ENCODE measurements at regions not wholly inside any gene's neighbourhood (a gene's known extent, or its start where the extent isn't known, plus 50 kb on each side); places are given as distances from the start of the nearest gene placed in this dataset.
"Not testable (repeated sequence)": the region's sequence is repeated elsewhere in the genome, so short reads cannot be mapped to it uniquely, and the experiment has no call there.

DNA sequence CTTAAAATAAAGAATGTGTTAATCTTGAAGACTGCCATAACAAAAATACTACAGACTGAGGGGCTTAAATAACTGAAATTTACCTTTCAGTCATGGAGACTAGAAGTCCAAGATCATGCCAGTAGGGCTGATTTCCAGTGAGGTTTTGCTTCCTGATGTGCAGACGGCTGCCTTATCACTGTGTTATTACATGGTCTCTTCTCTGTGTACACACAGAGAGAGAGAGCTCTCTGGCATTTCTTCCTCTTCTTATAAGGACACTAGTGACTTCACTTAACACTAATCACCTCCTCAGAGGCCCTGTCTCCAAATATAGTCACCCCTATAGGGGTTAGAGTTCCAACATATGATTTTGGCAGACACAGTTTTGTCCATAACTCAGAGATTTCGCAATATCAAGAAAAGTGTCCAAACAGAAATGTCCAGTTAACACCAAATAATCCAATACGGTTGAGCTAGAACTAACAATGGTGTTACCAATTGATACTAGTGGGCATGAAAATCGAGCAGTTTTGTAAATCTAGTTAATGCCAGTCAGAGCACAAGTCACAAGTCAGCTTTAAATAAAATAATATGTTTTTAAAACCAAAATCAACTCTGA is 399.8 kb downstream of the ADCYAP1 start:
- DNase-seq, result no peak

DNA sequence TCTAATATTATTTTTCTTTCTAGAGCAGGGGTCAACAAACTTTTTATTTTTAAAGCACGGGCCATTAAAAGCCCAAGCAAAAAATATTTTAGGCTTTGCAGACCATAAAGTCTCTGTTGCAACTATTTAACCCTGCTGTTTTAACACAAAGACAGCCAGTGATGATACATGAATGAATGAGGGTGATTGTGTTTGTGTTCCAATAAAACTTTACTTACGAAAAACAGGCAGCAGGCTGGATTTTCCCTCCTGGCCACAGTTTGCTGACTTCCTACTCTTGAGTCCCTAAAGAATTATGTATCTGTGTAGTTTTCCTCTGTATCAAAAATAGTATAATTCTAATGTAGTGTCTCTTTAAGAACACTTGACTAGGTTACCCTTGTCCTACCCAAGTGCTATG is 402.0 kb downstream of the ADCYAP1 start:
- no peak for DNase-seq

DNA sequence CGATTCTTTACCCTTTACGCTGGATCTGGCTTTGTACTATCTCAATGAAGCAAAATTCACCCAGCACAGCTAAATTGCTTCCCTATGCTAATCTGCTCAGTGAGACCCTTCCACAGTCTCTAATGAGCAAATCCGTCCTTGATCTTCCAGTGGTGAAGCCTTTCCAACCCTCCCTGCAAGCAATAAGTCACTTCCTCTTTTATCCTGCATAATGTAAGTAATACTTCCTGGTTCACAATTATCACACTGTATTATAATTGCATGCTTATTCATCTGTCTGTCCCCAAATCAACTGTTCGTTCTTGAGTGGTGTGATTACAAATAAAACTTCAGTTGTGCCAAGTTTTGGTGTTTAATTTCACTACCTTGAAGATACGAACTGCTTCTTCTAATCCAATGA is 404.0 kb downstream of the ADCYAP1 start:
- DNase-seq, result no peak

DNA sequence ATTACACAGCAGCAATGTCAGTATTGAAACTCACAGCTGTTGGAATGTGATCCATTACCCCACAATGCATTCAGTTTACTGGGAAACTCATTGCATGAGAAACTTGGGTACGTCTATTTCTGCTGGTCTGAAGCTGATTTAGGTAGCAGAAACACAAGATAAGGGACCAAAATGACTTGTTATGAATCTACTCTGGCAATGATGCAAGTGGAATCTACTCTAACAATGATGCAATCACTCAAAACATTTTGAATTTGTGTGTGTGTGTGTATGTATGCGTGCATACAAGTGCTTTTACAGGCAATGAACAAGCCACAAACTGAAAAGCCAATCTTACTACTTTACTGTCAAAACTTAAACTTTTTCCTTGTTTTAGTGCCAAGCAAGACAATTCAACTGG is 406.7 kb downstream of the ADCYAP1 start:
- no peak for DNase-seq

DNA sequence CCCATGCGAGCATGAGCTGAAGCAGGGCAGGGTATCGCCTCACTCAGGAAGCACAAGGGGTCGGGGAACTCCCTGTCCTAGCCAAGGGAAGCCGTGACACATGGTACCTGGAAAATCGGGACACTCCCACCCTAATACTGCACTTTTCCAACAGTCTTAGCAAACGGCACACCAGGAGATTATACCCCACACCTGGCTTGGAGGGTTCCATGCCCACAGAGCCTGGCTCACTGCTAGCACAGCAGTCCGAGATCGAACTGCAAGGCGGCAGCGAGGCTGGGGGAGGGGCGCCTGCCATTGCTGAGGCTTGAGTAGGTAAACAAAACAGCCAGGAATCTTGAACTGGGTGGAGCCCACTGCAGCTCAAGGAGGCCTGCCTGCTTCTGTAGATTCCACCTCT is 430.7 kb downstream of the ADCYAP1 start:
- DNase-seq, result not testable (repeated sequence)

DNA sequence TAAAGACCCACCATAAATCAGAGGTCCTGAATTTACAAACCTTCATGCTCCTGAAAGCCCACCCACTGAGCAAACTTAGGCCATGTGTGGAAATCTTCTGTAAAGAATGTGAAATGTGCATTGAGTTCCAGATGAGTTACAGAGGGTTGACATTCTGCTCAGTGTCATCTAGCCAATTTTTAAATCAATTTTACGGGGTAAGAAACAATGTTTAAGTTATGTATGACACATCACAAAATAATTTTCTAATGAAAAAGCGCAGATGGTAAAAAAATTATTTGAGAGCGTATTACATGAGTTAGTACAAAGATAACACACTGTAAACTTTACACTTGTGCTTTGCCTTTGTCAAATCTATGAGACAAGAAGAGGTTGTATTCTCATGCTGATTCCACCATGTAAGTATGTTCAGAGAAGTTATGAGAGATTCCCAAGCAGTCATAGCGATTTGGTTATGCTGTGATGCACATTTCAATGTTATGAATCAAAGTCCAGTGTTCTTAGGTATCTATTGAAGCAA is 446.3 kb downstream of the ADCYAP1 start:
- DNase-seq, result no peak

DNA sequence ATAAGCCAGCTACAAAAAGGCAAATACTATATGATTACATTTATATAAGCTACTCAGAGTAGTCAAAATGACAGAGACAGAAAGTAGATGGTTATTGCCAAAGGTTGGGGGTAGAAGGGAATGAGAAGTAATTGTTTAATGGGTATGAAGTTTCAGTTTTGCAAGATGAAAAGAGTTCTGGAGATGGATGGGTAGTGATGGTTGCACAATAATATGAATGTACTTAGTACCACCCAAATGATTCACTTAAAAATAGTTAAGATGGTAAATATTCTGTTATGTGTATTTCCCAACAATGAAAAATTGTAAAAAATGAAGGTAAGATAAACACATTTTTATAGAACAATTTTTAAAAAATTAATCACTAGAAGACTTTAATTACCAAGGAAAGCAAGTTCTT is 448.4 kb downstream of the ADCYAP1 start:
- no peak for DNase-seq

DNA sequence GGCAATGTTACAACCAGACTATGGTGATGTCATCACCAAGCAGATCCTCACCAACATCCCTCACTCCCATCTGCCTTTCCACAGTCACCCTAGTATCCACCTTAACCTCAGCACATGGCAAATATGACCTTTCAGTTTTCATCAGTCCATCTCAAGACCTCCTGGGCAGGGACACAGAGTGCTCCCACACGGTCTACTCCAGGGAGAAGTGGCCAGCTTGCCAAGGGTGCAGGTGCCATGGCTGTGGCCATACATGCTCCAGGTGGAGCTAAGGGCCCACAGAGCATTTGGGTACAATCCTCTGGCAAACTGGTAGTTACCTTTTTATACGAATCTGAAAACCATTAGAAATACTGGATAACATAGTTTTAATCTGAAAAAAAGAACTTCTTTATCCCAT is 453.1 kb downstream of the ADCYAP1 start:
- no peak for DNase-seq

DNA sequence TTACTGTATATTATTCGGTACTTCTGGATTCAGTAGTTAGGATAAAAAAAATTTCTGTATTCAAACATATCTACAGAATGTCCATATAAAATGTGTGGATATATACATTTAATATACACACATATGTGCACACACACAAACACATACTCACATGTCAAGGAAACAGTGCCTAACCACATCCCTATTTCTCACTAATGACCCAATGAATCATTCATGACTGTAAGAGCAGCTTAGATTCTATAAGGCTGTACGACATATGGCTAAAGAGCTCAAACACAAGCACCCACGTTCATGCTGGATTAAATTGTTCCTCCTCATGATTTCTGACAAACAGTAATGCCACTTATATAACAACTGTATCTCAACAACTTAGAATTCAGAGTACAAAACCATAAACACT is 457.3 kb downstream of the ADCYAP1 start:
- DNase-seq, result no peak

DNA sequence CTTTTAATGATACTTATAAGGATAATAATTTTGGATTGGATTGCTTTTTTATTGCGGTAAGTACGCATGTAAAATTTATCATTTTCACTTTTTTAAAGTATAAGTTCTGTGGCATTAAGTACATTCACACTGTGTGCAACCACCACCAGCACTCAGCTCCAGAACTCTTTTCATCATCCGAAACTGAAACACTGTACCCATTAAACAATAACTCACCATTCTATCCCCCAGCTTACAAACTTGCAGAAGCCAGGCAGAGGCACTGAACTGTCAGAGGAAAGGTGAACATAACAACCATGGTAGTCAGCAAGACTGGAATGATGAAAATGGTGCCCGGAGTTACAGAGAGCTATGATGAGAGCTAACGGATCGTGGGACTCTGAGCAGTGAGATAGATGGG is 465.9 kb downstream of the ADCYAP1 start:
- no peak for DNase-seq

DNA sequence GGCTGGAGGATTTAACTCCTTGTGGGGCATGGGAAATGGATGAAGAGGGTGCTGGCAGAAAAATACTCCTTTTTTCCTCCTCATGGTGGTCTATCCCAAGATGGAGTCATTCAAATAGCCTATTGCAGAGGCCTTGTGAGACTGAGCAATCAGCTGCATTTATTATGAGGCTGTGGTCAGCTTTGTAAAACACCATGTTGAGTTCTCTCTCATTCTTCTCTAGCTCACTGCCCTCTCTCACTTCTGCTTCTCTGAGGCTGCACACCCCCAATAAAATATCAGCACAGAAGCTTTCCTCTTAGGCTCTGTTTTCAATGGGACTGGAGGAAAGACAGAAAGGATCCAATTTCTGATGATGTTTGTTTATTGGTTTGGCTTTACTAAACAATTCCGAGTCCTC is 467.1 kb downstream of the ADCYAP1 start:
- no peak for DNase-seq

DNA sequence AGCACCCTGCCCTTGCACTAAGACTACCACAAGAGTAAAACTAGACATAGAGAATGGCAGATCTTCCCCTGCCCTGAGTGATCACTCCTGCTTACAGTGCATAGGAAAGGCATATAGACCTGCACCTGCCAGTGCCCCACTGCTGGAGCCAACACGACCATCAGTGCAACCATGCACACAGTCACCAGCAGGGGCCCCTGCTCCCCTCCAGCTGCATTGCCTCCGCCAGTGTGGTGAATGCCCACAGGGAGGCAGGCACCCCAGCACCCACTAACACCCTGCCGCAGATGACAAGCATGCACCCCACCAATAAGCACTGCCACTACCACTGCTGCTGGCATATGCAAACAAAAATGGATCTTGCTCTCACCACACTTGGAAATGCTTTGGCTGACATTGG is 478.8 kb downstream of the ADCYAP1 start:
- no peak for DNase-seq

DNA sequence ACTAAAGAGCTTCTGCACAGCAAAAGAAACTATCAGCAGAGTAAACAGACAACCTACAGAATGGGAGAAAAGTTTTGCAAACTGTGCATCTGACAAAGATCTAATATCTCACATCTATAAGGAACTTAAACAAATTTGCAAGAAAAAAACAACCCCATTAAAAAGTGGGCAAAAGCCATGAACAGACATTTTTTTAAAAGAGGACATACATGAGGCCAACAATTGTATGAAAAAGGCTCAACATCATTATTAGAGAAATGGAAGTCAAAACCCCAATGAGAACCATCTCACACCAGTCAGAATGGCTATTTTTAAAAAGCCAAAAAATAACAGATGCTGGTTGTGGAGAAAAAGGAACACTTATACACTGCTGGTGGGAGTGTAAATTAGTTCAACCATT is 483.8 kb downstream of the ADCYAP1 start:
- DNase-seq, result not testable (repeated sequence)

DNA sequence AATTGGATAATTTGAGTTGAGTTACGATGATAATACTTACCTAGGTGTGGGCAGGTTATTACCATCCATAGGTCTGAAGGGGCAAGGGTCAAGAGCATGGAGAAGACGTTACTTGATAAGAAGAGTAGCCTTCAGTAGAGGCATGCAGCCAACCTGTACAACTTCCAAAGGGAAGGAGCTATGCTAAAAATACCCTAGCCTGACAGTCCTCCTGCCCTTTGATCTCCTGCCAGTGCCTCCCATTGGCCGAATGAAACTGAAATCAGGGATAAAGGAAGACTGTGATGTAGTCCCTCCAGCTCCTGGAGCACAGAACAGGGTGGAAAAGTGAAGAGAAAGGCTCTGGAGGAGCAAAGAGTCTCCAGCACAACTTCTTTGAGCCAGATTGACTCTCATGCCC is 487.4 kb downstream of the ADCYAP1 start:
- no peak for DNase-seq

DNA sequence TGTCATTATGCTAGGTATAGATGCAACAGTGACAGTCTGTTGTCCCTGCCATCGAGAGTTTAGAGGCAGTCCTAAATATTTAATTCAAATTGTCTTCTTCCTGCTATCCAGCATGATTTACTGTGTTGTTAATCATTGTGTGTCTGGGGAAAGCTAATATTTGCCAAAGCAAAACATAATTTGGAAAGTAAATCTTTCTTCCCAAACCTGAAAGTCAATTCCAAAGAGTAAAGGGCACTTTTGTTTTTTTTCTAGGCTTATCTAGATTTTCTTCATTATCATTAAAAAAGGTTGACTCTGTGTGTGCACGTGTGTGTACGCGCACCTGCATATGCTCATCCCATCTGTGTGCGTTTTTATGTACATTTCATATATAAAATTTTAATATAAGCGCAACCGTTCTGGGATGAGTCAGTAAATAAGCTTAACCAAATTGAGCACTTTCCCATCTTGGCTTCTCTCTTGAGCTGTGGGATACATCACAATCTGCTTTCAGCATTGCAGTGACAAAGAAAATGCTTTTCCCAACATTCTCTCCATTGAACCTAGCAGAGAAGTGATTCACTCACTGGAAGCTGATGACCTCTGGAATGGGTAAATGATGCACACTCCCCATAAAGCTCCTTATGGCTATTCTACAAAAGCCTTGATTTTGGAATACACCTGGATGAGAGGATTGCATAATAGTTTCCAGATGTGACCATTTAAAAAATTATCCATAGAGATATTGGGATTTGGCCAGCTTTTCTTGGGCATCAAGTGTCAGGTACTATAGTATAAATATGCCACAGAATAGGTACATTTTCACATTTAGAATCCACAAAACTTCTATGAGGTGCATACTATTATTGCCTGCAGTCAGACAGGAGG is 488.4 kb downstream of the ADCYAP1 start:
- DNase-seq, result no peak

DNA sequence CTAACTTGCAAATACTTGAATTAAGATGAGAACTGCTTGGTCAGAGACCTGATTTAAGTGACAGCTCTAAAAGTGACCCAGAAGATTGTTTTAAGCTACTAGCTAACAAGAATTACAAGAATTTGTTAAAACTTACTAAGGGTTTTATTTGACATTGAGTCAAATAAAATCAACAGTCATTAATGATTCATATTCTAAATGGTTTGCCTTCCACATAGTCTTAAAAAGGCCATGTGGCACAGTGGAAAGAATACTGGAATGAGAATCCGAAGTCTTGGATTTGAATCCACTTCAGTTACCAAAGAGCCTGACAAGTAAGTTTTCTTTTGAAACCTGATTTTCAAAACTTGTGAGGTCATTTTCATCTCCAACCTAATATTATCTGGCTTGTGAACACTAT is 489.3 kb downstream of the ADCYAP1 start:
- no peak for DNase-seq

DNA sequence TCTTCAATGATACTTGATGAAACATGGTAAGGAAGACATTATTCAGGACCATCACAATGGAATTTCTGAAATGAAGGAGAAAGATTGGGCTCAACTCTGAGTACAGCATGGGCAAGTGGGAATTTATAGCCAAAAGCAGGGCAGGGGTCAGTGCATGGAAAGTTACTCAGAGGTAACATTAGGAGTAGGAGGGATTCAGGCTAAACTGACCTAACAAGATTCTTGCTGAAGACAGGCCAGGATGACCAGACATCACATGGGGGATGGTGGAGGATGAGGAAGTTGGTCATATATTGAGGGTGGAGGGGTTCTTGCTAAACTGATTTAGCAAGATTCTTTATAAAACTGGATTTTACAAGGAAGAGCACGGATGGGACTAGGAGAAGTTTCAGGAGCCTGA is 489.8 kb downstream of the ADCYAP1 start:
- DNase-seq, result no peak

DNA sequence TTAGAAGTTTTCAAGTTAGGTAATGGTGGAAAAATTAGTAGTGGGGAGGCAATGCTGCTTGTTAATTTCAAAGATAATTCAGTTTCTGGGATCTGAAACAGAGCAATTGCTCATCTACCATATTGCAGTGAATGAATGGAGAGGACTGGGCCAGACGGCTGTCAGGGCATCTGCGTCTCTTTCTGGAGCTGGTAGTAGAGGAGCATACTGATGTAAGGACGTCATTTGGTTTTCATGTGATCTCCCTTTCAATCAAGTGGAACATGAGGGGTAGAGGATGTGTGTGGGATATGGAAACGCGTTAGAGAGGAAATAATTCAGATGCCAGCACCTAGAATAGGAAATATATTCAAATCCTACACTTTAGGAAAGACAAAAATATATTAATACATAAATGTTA is 490.3 kb downstream of the ADCYAP1 start:
- DNase-seq, result no peak

DNA sequence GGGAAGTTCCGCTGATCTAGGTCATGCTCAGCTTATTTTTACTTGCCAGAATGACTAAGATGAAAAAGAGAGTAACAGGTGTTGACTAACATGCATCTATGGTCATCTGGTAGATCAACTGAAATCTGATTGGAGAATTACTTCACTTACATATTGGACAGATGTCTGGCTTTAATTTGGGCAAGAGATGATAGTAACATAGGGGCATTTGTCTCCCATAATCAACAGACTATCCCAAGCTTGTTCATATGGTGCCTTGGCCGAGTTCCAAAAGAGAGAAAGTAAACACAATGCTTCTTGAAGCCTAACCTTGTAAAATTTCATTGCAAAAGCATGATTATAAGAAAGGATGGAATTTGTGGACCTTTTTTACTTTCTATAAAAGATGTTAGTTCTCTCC is 503.7 kb downstream of the ADCYAP1 start:
- DNase-seq, result no peak

DNA sequence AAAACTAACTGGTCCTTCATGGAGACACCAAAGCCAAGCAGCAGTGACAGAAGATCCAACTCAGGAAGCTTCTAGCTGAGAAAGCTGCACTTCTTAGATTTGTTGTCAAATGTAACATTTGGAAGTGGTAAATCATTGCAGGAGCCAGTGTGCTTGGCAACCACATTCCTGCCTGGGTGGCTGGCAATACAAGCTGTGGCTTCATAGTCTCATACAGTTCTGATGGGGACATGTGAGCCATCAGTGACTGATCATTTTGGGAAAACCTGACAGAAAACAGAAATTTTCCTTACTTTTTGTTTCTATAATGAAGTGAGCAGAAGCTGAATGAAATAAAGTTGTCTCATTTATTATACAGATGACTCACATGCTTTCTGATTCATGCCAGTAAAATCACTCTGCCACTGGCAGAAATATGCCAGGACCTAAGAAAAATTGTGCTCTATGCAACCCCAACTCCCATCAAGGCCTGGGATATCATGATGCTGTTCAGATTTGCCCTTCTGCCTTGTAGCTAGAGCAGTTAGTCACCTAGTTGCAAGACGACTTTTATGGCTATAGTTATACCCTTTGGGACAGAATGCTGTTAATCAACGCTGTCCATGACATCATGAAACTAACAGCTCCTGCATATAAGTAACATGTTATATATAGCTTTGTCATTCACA is 508.1 kb downstream of the ADCYAP1 start:
- no peak for DNase-seq

DNA sequence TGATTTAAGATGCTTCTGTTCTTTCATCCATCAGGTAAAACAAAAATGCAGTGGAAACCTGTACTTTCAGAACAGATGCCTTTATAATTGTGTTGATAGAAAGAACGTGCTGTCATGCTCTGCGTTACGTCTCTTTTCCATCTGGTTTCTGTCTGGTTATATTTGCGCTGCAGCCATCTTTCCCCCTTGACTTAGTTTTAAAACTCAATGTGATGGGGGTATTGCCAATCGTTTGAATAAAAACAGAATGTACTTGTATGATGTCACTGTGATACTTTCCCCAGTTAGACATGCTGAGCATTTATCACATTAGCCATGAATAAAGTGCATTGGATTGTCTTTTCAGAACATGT is 508.6 kb downstream of the ADCYAP1 start:
- DNase-seq, result no peak

DNA sequence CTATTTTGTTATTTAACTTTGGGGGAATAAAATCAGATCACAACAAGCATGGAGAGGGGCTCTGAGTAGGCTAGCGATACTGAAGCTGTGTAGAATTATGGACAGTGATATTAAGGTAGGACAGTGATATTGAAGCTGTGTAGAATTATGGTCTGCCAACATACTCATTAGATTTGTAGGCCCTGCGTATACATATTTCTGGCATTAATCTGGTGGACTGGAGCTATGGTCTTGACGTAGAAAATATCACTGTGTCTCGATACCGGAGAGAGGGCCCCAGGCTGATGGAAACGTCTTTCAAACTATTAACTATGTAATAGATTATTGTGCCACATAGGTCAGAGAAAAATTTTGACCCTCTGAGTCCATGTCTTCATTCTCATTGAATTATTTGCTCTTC is 511.4 kb downstream of the ADCYAP1 start:
- no peak for DNase-seq

DNA sequence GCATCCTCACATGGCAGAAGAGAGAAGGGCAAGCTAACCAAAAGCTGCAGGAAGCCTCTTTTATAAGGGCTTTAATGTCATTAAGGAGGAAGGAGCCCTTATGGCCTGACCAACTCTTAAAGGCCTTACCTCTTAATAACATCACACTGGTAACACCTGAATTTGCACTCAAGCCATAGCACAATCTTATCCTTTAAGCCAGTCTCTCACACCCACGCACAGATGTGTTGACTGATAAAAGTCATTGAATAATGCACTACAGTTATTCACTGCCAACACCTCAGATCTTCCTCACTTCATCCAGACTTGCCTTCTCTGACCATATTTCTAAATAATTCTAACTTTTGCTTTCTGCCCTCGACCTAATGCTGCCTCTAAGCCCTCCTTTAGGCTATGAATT is 516.8 kb downstream of the ADCYAP1 start:
- no peak for DNase-seq

DNA sequence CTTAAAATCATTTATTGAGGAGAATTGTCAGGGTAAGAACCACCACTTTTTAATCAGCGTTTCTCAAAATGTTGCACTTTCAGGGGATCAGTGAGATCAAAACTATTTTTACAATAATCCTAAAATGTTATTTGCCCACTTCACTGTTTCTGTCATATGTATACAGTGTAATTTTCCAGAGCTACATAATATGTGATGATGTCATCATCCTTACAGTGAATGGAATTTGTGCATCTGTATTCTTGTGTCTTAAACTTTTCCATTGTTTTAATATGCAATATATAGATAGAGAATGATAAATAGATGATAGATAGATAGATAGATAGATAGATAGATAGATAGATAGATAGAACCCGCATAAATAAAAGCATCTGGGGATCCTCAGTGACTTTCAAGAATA is 518.0 kb downstream of the ADCYAP1 start:
- no peak for DNase-seq

All from NCI-H1092 (cell line).